ENCODE measurements at regions not wholly inside any gene's neighbourhood (a gene's known extent, or its start where the extent isn't known, plus 50 kb on each side); places are given as distances from the start of the nearest gene placed in this dataset.

- POLR2A ChIA-PET (ENCODE audit: low non-redundant PET) = no interaction called here
- CTCF ChIA-PET = no interaction called here
- no peak for TF ChIP-seq CTCF (conservative IDR thresholded peaks at IDR 0.05; ENCODE audit: low read depth)
Observed at GRCh38 chr3:72203613-72204349, 418.8 kb upstream of the PROK2 start.

GRCh38 chr3:72203105-72203504 lies 418.2 kb upstream of the PROK2 start:
- CTCF ChIA-PET = no interaction called here
- DNase-seq (ENCODE audit: low spot score) = no peak
- TF ChIP-seq CTCF (conservative IDR thresholded peaks at IDR 0.05; ENCODE audit: low read depth) = no peak
- POLR2A ChIA-PET (ENCODE audit: low non-redundant PET) = no interaction called here
- no peak overlapping the region for H3K27ac ChIP-seq

More at GRCh38 chr3:72203613-72204349, 418.8 kb upstream of the PROK2 start:
- no peak overlapping the region for H3K27ac ChIP-seq
- no peak for DNase-seq (ENCODE audit: low spot score)

- TF ChIP-seq CTCF (conservative IDR thresholded peaks at IDR 0.05; ENCODE audit: low read depth) = no peak
- DNase-seq (ENCODE audit: low spot score) = no peak
- no peak overlapping the region for H3K27ac ChIP-seq
- CTCF ChIA-PET = no interaction called here
- POLR2A ChIA-PET (ENCODE audit: low non-redundant PET) = no interaction called here
Observed at GRCh38 chr3:72200332-72200731, 415.4 kb upstream of the PROK2 start.

- H3K27ac ChIP-seq = no peak overlapping the region
- ChIA-PET CTCF (no interaction called here), POLR2A (ENCODE audit: low non-redundant PET) (no interaction called here)
- DNase-seq (ENCODE audit: low spot score) = no peak
- no peak for TF ChIP-seq CTCF (conservative IDR thresholded peaks at IDR 0.05; ENCODE audit: low read depth)
Observed at GRCh38 chr3:72199530-72199929, 414.6 kb upstream of the PROK2 start.

- CTCF ChIA-PET = no interaction called here
- no peak overlapping the region for H3K27ac ChIP-seq
- no peak for DNase-seq (ENCODE audit: low spot score)
- POLR2A ChIA-PET (ENCODE audit: low non-redundant PET) = no interaction called here
- no peak for TF ChIP-seq CTCF (conservative IDR thresholded peaks at IDR 0.05; ENCODE audit: low read depth)
Observed at GRCh38 chr3:72196377-72196929, 411.5 kb upstream of the PROK2 start.

GRCh38 chr3:72195895-72196294 lies 410.9 kb upstream of the PROK2 start:
- ChIA-PET POLR2A (ENCODE audit: low non-redundant PET) (no interaction called here), CTCF (no interaction called here)
- no peak overlapping the region for H3K27ac ChIP-seq
- no peak for TF ChIP-seq CTCF (conservative IDR thresholded peaks at IDR 0.05; ENCODE audit: low read depth)
- DNase-seq (ENCODE audit: low spot score) = no peak
